Mucosa of gallbladder (tissue), 1 donor: ENCODE measurements at regions not wholly inside any gene's neighbourhood (a gene's known extent, or its start where the extent isn't known, plus 50 kb on each side); places are given as distances from the start of the nearest gene placed in this dataset.

Source experiments
- DNase-seq: peaks from one replicate; pipeline ENCODE4 v3.0.0-alpha.2; 2020; ENCODE audit warnings: low spot score
- donor health status: DM: no; HTN: no; CAD: no.

DNA sequence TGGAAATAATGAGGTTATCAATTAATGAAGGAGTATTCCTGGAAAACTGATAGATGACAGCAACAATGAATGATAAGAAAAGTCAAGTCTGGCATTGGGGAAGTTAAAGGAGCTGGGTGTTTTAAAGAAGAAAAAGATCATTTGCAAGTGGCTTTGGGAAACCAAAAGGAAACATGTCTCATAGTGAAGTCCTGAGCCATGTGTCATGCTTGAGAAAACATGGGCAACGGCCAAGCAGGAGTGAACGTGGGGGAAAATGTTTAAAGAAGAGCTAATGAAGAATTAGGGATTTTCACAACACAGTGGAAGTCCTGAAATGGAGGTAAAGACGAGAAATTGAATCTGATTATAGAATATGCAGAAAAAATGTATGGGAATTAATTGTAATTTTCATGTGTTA lies 1383.2 kb upstream of the CELF2 start:
- DNase-seq: no peak

DNA sequence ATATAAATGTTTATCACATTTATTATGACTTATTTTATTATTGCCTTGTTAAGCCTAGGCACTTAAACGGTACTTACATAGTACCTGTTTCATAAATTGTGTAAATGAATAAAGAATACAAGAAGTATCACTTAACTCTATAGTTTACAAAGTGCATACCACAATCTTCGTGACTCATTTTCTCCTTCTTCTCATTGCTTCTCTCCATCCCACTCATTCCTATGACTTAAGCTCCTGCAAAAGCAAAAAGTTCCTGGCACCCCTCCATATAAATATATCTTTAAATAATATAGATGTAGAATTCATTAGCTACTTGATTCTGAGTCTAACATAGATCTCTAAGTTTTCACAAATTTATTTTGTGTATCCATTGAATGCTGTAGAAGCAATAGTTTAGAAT lies 1382.0 kb upstream of the CELF2 start:
- DNase-seq: no peak

DNA sequence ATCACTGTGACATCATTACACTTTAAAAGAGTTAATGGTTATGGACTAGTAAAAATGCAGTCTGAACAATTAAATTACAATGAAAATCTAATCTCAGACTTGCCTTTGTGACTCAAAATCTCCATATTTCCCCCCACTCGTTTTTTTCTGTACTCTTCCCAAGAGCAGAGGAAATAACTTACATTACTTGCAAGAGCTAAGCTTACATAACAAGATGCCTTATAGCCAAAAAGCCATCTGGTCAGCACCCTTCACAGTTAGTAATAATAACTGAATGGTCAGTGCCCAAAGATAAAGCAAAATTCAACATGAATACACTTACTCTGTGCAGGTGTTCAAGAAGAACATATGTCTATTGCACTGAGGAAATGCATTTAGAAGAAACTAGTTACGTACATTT lies 1381.5 kb upstream of the CELF2 start:
- DNase-seq: no peak

DNA sequence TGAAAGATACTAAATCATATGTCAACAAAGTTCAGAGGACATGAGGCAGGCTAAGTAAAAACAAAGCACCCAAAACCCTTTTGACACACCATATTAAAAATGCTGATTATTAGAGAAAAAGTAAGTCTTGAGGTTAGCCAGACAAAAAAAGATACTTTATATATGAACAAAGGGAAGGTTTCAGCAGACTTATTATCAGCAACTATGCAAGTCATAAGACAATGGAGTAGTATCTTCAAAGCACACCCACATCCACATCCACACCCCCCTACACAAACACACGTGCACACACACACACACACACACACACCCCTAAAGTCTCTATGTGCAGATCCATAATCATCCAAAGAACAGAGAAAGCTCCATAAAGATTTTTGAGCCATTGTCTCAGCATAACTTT lies 1373.9 kb upstream of the CELF2 start:
- DNase-seq: no peak

DNA sequence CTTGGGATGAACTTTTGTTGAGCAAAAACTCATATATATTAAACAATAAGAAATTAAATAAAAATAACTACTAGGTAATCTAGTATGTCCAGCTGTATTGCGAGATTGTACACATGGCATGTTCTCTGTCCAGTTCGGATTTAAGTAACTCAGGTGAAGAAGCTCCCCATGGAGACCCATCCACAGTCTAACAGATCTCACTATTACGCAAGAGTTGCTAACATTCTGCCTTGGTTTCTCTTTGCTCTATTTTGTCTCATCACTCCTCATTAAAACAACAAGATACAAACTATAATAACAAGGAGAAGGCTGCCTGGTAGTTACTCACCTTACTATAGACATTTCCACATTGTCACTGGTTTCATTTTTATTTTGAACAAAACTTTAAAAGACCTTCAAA lies 1372.3 kb upstream of the CELF2 start:
- DNase-seq: no peak

DNA sequence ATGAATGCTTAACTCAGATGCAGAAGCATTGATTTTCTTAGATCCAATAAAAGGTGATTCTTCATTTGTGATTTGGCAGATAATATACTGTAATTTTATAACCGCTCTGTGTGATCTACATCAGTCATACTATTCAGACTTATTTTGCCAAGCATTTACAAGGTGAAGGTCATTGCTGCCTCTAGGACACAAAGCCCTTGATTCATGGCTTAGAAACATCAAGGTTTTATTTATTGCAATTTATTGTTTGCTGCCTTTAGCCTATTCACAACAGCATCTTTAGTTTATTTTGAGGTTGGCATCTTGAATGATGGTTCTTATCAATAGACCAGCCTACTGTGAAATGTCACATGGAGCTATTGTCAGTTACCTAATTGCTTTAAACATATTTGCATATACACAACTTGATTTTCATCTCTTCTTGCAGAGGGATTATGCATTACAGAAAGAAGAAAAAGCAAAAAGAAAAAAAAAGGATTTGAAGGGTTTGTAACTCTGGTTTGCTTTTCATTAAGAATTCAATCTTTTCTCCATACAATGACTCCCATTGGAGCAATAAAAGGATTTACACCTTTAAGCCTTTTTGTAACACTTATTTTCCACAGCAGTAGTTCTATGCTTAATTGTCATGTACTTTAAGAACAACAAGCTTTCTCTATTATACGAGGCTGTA lies 1371.6 kb upstream of the CELF2 start:
- no peak for DNase-seq

DNA sequence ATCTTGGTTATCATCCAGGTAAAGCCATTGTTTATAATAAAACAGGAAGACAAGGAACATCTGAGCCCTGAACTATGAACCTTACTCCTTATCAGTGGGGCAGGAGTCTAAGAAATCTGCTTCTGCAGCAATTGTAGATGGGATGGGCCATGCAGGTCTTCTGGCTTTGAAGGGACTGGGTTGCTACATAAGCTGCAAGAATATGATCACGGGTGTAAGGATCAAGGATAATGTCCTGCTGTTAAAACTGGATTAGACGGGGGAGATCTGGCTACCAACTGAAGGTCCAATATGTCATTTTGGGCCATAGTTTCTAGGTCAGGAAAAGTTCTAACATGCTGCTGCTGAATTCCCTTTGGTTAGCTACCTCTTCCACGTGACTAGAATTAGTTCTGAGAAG lies 1363.4 kb upstream of the CELF2 start:
- DNase-seq: no peak

DNA sequence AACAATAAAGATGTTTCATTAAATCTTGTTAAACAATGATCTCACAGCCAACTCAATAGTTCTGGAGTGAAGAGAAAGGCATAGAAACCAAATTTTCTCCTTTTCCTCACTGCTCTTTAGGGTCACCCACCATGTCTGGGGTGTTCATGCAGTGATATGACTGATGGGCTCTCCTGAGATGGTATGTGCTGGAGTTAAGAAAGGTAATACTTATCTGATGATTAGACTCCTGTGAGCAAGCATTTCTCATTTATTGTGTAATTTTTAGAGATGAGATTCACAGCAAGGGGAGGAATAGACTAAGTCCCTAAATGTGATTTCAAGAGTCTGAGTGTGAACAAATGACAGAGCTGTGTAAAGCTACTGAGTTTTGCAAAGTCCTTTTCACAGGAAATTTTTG lies 1361.3 kb upstream of the CELF2 start:
- no peak for DNase-seq

DNA sequence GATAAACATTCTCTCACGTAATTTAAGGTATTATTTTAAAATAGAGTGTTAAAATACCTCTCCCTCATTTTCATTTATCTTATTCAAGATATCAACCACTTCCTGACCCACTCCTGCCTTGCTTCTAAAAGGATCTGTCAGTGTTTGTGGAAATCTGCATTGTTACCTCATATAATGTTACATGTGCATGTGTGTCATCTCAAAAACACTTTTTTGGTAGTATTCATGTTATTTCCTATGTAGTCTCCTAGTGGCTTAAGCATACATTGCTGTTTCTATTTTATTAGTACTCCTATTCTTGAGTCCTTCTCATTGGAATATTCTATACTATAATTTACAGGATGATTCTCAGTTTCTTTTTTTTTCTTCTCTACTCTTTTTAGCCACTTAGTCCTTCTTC lies 1360.7 kb upstream of the CELF2 start:
- no peak for DNase-seq

DNA sequence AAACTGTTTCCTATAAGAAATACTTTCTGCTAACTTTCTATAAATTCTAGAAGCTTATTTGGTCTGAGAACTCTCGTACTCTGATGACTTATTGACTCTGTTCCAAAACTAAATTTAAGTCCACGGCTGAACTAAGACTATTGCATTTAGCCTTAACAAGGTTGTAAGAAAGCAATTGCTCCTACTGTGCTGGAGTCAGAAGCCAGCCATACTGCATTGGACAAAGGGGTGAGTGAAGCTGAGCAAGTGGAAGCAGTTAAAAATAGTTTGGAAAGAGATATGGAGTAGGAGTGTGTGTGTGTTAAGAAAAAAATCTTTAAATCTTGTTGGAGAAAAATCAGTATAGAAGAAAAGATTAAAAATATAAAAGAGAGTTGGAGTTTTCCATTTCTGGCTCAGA lies 1360.1 kb upstream of the CELF2 start:
- DNase-seq: no peak

DNA sequence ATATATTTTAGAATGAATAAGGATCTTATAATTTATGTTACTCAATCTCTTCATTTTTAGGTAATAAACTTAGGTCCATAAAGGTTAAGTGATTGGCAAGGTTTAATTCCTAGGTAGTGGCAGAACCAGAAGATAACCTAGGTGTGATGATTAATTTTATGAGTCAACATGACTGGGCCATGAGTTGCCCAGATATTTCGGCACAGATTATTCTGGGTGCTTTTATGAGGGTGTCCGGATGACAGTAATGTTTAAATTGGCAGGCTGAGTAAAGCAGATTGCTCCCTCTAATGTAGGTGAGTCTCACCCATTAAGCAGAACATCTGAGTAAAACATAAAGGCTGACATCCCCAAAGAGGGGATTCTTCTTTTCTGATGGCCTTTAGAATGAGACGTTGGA lies 1349.3 kb upstream of the CELF2 start:
- no peak for DNase-seq

DNA sequence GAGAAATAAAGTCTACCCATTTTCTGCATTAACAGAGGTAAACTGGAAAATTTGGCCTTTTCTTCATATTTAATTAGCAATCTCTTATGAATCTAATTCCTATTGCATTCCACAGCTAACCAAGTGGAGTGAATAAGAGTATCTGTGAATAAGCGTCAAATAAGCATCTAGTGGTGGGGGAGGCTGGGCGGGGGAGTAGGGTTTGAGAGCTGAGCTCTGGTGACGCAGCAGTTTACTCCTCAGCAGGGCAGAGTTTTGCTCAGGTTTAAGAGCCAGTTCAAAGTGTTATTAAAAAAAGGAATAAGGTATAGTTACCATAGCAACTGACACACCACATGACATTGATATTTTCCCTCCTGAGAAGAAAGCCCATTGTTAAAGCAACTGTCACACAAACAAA lies 1346.8 kb upstream of the CELF2 start:
- DNase-seq: no peak

DNA sequence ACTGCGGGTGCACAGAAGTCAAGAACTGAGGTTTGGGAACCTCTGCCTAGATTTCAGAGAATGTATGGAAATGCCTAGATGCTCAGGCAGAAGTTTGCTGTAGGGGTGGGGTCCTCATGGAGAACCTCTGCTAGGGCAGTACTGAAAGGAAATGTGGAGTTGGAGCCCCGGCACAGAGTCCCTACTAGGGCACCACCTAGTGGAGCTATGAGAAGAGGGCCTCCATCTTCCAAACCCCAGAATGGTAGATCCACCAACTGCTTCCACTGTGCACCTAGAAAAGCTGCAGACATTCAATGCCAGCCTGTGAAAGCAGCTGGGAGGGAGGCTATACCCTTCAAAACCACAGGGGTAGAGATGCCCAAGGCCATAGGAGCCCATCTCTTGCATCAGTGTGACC lies 1336.0 kb upstream of the CELF2 start:
- DNase-seq: no peak

DNA sequence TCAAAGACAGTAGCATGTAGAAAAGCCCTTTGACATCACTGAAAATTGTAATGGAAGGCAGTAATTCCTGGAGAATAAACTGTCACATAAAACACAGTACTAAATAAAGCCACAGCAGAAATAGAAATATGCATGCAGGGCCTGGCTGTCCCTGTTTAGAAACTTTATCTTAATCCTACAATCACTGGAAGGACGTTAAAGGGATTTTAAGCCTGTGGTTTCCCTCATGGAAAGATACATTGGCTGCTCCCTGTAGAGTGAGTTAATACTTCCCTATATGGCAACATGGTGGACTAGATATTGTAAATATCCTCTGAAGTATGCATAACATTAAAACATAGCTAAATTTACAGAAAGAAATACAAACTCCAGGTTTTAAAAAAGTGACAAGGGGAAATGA lies 1334.9 kb upstream of the CELF2 start:
- no peak for DNase-seq

DNA sequence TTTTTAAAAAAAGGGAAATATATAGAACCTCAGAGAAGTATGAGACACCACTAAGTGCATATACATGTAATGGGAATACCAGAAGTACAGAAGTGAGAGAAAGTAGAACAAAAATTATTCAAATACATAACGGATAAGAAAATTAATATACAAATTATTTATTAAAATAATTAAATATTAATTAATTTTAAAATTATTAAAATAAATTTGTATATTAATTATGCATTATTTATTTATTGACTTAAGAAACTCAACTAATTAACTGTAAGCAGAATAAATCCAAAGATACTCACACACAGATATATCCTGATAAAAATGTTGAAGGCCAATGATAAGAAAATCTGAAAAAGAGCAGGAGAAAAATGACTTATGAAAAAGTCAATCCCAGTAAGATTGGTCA lies 1333.5 kb upstream of the CELF2 start:
- DNase-seq: no peak

DNA sequence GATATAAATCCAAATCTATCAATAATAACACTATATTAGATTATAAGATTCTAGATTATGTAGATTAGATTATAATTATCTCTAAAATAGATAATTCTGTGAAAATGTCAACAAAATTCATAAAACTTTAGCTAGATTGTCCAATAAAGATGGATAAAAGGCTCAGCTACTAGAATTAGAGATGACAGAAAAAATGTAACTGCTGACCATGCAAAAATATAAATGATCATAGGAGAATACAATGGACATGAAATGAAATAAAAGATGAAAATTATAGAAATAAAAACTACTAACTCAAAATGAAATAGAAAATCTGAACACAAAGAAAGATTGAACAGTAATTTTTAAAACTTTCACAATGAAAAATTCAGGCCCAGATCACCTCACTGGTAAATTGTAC lies 1332.1 kb upstream of the CELF2 start:
- no peak for DNase-seq

DNA sequence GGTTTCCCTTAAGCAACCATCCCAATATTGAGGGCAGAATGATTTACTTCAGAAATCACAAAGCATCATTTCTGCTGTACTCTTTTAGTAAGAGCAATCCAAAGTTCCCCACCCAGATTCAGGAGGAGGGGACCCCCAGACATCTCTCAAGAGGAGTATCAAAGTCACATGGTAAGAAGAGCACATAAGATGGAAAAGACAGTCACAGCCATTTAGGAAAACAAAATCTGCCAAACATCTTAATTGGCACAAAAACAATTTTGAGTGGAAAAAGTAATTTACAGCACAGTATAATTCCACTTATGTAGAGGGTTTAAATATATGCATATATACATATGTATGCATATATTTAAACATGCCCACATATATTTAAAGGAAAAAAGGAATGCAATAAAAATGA lies 1329.0 kb upstream of the CELF2 start:
- DNase-seq: no peak

DNA sequence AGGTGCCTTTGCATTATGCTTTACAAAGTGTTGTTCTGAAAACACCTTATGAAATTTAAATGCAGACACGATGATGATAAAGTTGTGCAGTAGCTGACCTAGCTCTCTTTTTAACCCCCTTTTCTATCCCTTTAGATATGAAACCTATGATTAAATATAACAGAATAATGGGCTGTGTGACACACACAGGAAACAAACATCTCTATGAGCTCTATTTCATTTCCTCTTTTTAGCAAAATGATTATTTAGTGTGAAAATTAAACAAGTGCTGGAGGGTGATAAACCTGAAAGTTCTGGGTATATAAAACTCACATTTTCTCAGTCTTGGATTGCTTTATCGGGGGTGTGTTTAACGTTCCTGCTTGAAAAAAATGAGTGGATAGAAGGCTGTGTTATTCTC lies 1310.5 kb upstream of the CELF2 start:
- DNase-seq: no peak

DNA sequence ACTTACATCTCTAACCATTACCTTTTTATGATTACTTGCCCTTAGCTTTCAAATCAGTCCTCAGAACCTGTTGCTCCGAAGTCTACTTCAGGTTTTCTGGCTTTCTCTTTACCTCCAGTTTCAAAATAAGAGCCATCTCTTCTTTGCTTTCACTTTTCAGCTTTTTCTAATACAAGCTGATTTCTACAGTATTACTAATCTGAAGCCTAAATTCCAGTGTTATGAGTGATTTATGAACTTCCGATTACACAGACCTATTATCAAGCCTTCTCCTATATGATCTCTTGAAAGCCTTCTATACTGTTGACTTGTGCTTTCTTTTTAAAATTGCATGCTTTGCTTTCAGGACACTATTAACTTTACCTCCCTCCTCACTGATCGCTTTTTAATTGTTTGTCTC lies 1307.8 kb upstream of the CELF2 start:
- DNase-seq: no peak

DNA sequence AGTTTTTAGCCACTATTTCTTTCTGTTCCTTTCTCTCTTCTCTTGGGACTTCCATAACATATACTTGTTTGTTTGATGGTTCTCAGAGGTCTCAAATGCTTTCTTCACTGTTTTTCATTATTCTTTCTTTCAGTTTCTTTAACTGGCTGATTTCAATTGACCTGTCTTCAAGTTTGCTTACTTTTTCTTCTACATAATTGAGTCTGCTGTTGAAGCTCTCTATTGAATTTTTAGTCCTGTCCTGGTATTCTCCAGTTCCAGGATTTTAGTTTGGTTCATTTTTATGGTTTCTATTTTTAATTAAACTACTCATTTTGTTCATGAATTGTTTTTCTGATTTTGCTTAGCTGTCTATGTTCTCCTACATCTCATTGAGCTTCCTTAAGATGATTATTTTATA lies 1305.3 kb upstream of the CELF2 start:
- no peak for DNase-seq

DNA sequence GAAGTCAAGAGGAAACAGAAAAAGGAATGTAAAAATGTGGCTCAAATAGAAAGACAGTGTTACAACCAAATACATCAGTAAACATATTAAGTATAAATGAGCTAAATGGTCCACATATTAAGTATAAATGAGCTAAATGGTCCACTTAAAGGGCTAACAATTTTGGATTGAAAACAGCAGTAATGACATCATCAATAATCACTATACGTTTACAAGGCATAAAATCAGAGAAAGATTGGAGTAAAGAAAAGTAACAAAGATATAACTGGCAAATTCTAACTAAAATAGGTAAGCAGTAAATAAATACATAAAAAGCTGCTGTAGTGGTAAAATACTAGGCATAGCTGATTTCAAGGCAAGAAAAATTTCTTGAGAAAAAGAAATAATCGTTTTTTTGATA lies 1298.4 kb upstream of the CELF2 start:
- DNase-seq: no peak

DNA sequence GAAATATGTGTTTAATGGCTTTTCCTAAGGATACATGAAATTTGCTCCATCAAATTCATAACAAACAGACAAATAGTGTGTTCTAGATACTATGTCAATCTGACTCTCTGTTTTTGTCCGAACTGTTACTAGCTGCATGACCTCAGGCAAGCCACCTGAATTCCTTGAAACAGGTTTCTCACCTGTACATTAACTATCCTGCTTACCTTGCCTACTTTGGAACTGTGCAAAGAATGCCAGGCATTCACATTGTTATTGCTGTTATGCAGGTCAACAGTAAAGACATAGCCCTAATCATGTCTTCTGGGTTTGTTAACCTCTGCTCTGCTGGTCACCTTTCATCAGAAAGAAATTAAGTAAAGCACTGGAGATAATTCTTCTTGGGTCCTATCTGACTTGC lies 1283.9 kb upstream of the CELF2 start:
- no peak for DNase-seq

DNA sequence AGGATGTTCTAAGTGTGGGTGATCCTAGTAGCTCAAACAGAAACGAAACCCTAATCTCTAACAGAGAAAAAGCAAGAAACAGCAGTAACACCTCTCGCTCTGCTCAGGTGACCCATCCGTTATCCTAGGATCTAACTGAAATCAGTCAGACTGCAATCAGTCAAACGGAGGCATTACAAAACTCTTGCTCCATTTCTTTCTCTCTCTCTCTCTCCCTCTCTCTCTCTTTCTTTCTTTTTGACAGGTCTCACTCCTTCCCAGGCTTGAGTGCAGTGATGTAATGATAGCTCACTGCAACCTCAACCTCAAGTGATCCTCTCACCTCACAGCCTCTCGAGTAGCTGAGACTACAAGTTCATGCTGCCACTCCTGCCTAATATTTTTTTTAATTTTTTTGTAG lies 1283.5 kb upstream of the CELF2 start:
- DNase-seq: no peak

DNA sequence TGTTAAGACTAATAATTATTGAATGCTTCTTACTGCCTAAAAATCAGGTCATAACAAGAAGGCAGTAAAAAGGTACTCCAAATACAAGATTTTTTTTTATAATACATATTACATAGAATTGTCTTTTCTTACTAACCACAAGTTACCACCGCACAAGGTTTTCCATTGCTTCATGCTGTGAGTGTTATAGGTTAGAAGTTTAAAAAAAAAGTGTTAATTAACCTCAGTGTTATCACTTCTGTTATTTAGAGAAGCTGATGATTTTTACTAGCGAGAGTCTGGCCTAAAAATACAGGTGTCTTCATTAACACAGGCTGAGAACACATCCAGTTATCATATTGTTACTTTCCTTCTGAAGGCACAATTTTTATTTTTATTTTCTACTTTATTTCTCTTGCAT lies 1281.9 kb upstream of the CELF2 start:
- no peak for DNase-seq

DNA sequence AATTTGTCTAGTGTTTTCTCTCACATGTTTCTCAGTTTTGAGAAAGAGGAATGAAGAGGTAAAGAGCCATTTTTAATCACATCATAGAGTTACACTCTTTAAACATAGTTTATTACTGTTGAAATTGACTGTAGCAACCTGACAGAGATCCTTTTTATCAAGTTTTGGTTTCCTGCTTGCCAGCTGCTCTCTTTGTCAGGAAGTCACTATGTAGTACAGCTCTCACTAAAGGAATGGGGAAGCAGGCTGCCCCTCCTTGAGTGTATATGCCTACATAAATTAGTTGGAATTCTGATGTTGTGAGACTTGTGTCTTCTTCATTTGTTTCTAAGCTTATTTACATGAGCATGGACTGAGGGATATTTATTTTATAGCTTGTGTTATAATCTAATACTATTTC lies 1274.0 kb upstream of the CELF2 start:
- no peak for DNase-seq
